ENCODE measurements at regions not wholly inside any gene's neighbourhood (a gene's known extent, or its start where the extent isn't known, plus 50 kb on each side); places are given as distances from the start of the nearest gene placed in this dataset.

DNA sequence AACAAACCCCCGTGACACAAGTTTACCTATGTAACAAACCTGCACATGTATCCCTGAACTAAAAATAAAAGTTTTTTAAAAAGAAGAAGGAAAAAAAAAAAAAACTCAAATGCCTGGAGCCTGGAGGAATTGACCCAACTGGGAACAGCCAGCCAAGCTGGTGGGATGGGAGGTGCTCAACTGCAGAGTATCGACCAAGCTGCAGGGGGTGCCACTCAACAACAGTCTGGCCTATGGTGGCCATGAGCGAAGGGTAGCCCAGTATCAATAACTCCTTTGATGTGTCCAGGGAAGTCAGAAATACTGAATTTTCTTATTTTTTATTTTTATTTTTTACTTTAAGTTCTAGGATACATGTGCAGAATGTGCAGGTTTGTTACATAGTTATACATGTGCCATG, 310.3 kb upstream of the DLGAP1 start:
- TF ChIP-seq, protein P1, sequence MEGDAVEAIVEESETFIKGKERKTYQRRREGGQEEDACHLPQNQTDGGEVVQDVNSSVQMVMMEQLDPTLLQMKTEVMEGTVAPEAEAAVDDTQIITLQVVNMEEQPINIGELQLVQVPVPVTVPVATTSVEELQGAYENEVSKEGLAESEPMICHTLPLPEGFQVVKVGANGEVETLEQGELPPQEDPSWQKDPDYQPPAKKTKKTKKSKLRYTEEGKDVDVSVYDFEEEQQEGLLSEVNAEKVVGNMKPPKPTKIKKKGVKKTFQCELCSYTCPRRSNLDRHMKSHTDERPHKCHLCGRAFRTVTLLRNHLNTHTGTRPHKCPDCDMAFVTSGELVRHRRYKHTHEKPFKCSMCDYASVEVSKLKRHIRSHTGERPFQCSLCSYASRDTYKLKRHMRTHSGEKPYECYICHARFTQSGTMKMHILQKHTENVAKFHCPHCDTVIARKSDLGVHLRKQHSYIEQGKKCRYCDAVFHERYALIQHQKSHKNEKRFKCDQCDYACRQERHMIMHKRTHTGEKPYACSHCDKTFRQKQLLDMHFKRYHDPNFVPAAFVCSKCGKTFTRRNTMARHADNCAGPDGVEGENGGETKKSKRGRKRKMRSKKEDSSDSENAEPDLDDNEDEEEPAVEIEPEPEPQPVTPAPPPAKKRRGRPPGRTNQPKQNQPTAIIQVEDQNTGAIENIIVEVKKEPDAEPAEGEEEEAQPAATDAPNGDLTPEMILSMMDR (IDR thresholded peaks at IDR 0.05; ENCODE audit: low read depth, low read length): peak; percentile 2
- no peak for TF ChIP-seq POLR2A (IDR thresholded peaks at IDR 0.05; ENCODE audit: extremely low read depth, insufficient read length)
- TF ChIP-seq, protein P2, sequence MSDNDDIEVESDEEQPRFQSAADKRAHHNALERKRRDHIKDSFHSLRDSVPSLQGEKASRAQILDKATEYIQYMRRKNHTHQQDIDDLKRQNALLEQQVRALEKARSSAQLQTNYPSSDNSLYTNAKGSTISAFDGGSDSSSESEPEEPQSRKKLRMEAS (IDR thresholded peaks at IDR 0.05; ENCODE audit: low read depth, low read length): no peak

All from NB4 (cell line).